ENCODE measurements at regions not wholly inside any gene's neighbourhood (a gene's known extent, or its start where the extent isn't known, plus 50 kb on each side); places are given as distances from the start of the nearest gene placed in this dataset.

- intact Hi-C loops (cut with DNase I) = no loop called here
- no peak for ATAC-seq
- DNase-seq = no peak
Observed at GRCh38 chr21:20644552-20644951, 353.7 kb upstream of the NCAM2 start.

DNA sequence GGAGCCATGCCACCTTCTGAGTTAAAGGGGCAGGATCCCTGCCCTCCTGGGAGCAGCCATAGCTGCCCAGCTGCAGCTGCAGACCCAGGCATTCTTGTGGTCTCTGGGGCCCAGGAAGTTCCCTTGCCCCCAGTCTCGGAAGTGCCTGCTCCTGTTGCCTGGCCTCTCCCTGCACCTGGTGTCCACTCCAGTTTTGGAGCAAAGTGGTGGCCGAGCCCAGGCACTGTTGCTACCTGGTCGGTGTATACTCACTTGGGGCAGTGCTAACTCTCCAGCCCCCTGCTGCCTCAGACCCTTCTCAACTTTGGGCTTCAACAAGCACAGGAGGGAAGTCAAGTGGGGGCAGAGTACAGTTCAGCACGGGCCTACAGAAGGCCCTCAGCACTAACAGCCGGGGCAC is 352.9 kb upstream of the NCAM2 start:
- intact Hi-C loops (cut with DNase I) = no loop called here
- no peak for ATAC-seq
- no peak for DNase-seq

DNA sequence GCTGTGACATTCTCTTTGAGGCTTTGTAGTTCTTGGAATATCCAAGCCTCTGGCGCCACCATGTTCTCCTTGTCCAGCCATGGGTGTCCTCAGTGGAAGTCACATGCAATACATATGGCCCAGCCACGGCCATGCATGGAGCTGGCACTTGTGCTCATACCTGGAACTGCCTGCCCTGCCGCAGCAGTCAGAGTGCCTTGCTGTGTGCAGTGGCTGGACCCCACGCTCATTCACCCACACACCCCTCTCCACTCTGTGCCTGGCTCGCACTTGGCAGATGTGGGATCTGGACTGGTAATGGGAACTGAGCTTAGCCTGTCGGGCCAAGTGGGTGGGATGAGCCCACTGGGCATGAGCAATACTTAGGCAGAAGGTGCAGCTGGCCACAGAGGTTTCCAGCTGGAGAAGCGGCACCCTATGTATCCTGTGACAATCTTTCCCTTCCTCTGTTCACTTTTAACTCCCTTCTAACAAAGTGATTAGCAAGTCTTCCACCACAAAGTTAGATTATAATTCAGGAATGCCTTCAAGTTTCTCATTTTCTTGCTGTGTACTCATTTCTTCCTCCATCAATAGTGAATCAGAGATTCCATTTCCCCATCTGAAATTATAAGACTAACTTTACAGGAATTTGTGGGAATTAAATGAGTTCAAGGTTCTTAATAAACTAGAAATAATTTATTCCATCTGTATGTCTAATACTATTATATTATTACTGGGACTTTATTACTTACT is 351.6 kb upstream of the NCAM2 start:
- no peak for DNase-seq
- ATAC-seq = no peak
- intact Hi-C loops (cut with DNase I) = no loop called here

DNA sequence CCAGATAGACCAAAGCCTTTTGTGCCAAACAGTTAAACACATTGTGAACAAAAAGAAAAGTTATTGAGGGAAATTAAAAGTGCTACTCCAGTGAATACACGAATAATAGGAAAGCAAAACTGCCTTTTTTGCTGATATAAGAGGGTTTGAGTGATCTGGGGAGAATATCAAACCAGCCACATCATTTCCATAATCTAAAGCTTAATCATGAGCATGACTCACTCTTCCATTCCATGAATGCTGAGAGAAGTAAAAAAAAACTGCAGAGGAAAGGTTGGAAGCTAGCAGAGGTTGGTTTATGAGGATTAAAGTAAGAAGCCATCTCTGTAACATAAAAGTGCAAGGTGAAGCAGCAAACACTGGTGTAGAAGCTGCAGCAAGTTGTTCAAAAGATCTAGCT is 350.6 kb upstream of the NCAM2 start:
- intact Hi-C loops (cut with DNase I) = no loop called here
- ATAC-seq = no peak
- DNase-seq = no peak

- ATAC-seq (no peak), DNase-seq (no peak)
- intact Hi-C loops (cut with DNase I) = no loop called here
Observed at GRCh38 chr21:20649231-20649630, 349.0 kb upstream of the NCAM2 start.

GRCh38 chr21:20652846-20653245 is 345.4 kb upstream of the NCAM2 start:
- no peak for ATAC-seq
- intact Hi-C loops (cut with DNase I) = no loop called here

DNA sequence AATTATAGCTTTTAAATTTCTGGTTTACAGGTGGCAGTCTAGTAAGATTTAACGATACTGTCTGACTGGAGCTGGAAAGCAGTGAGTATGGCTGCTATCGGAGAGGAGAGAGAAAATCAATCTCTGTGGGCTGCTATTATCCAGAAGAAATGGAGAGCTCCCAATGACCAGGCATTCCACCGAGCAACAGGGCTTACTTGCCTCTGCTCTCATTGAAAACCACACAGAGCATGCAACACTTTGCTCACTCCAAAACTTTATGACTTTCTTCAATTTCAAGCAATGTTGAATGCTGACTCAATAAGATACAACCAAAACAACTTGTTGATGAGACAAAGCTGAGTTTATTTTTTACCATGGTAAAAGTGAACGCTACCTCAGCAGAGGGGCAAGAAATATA is 337.0 kb upstream of the NCAM2 start:
- no peak for DNase-seq
- intact Hi-C loops (cut with DNase I) = loop anchor here in 1 of 2 donors (10.0 kb wide), 1 partner anchor 406 kb away; no protein-coding TSS in a partner anchor
- no peak for ATAC-seq

More at GRCh38 chr21:20652846-20653245, 345.4 kb upstream of the NCAM2 start:
- no peak for DNase-seq

DNA sequence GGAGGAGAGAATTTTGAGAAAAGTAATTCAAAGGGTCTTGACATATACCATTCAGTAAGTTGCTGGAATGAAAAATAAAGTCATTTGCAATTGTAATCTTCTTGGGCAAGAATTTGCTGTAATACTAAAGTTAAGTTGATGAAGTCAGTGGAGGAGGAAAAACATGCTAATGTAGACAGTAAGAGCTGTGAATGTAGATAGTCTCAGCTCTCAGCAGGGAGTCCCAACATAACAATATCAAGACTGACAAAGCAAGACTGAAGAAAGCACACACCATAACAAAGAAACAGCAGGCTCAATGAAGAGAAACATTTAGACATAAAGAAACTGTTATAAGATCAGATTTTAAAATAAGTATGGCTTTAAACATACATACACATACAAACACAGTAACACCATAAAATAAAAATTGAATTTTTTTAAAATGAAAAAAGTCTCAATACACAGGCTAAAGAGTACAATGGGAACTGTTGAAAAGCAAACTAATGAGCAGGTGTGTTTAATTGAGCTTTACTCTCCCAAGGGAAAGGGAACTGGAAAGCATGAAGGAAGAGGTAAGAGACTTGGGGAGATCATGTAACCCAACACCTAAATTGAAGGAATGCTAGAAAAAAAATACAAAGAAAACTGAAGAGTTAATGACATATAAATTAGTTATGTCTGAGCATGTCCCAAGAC is 336.3 kb upstream of the NCAM2 start:
- no peak for DNase-seq
- ATAC-seq = no peak

DNA sequence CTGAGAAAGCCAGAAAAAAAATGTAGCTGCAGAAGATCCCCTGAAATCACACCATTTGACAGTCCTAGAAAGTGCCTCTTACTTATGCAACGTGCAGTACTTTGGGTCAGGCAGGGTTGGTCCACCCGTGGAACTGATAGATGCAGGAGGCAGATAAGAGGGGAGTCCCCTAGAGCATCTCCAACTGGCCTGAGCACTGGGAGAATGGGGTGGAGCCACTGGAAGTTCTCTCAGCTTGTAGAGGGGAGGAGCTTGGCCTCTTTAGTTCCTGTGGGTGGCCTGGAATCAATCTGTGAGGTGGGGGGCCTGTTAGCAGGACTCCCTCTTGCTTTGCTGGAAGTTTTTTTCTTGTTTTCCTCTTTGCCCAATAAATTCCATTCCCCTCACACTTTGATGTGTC is 335.7 kb upstream of the NCAM2 start:
- intact Hi-C loops (cut with DNase I) = loop anchor here in 1 of 2 donors (10.0 kb wide), 1 partner anchor 408 kb away; no protein-coding TSS in a partner anchor
- ATAC-seq (no peak), DNase-seq (no peak)

More for the DNA sequence above, 336.3 kb upstream of the NCAM2 start:
- intact Hi-C loops (cut with DNase I) = loop anchor here in 1 of 2 donors (10.0 kb wide), 1 partner anchor 407 kb away; no protein-coding TSS in a partner anchor

DNA sequence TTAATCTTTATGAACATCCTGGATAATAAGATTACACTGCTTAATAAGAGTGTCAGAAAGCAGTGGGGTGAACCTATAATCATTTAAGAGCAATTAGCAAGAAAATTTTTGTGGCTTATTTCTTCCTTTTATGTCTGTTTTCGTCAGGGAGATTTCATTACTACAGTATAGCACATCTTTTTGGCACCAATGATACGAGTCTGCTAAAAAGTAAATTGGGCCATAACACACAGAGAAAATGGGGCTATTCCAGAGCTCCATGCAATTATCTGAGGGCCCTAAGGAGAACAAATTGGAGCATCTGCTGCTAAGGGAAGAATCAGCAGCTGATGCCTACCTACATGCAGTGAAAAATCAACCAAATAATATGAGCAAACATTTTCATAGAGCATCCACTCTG is 330.3 kb upstream of the NCAM2 start:
- intact Hi-C loops (cut with DNase I) = loop anchor here in 1 of 2 donors (10.0 kb wide), 1 partner anchor 413 kb away; no protein-coding TSS in a partner anchor
- no peak for ATAC-seq
- no peak for DNase-seq

- DNase-seq (no peak), ATAC-seq (no peak)
- intact Hi-C loops (cut with DNase I) = no loop called here
Observed at GRCh38 chr21:20685475-20685874, 312.7 kb upstream of the NCAM2 start.

DNA sequence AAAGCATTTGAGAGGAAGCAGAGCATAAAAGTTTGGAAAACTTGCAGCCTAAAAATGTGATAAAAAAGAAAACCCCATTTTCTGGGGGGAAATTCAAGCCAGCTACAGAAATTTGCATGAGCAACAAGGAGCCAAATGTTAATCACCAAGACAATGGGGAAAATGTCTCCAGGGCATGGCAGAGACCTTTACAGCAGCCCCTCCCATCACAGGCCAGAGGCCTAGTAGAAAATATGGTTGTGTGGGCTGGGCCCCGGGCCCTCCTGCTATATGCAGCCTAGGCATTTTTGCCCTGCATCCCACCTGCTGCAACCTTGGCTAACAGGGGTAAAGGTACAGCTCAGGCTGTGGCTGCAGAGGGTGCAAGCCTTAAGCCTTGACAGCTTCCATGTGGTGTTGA is 299.6 kb upstream of the NCAM2 start:
- intact Hi-C loops (cut with DNase I) = no loop called here
- ATAC-seq (no peak), DNase-seq (no peak)

DNA sequence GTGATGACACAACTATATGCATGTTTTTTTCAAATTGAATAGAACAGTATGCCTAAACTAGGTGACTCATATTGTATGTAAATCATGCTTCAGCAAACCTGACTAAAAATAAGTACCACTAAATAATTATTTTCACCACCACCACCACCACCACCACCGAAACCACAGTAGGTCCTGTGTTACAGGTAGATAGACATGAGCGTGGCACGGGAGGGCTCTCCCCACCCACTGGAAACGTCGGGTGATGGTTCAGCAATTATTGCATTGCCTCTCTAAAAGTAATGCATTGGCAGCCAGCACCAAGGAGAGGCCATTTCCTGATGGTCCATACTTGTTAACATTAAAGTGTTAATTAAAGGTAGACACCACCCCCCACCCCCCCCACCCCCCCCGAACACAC is 297.0 kb upstream of the NCAM2 start:
- ATAC-seq (no peak), DNase-seq (no peak)
- intact Hi-C loops (cut with DNase I) = loop anchor here in 1 of 2 donors (10.0 kb wide), 1 partner anchor 64 kb away; no protein-coding TSS in a partner anchor

DNA sequence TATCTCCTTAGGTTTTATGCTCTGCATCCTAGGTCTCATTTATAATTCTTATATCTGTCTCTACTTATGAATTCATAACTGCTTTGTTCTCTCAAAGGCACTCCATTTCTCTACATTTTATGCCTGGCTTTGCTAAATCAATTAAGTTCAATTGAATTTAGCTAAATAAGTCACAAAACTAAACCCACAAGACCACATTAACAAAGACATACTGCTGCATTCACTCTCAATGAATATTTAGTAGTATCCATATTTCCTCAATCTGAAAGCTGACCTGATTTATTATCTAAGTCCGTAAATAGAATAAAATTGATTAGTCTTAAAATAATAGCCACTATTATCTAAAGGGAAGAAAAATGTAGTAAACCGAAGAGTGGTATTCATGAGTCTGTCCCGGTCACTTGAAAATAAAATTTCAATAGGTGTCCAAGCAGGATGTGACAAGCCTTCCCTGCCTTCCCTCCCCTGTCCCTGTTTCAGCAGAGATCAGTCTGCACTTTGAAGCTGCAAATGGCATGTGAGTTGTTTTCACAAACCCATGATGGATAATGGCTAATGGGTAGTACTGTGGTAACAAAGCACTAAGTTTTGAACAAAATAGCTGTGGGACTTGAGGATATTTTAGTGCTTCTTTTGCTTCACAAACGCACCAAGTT is 295.0 kb upstream of the NCAM2 start:
- no peak for DNase-seq
- no peak for ATAC-seq
- intact Hi-C loops (cut with DNase I) = loop anchor here in 1 of 2 donors (10.0 kb wide), 1 partner anchor 62 kb away; no protein-coding TSS in a partner anchor

- DNase-seq (no peak), ATAC-seq (no peak)
- intact Hi-C loops (cut with DNase I) = no loop called here
Observed at GRCh38 chr21:20720623-20721022, 277.6 kb upstream of the NCAM2 start.

GRCh38 chr21:20721151-20721550 is 277.1 kb upstream of the NCAM2 start:
- intact Hi-C loops (cut with DNase I) = no loop called here
- ATAC-seq = no peak

GRCh38 chr21:20728691-20729090 is 269.5 kb upstream of the NCAM2 start:
- ATAC-seq (no peak), DNase-seq (peak; percentile 22)
- intact Hi-C loops (cut with DNase I) = no loop called here

More at GRCh38 chr21:20721151-20721550, 277.1 kb upstream of the NCAM2 start:
- DNase-seq = no peak

DNA sequence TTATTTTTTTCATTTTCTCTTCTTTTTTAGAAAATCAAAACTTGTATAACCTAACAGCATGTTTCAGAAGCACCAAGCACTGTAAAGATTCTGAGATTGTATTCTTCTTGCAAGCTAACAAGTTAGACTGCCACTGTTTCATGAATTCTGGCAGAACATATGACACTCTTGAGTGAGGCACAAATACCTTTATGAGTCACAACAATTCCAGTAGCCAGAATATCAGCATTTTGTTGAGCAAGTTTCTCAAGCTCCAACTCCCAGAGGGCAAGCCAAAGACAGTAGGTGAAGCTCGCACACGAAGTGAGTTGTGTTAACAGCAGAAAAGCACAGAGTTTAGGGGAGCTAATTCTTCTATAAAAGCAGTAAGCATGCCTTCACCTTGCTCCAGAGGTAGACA is 268.8 kb upstream of the NCAM2 start:
- DNase-seq = no peak
- ATAC-seq = no peak
- intact Hi-C loops (cut with DNase I) = no loop called here

GRCh38 chr21:20730441-20730840 is 267.8 kb upstream of the NCAM2 start:
- intact Hi-C loops (cut with DNase I) = no loop called here
- no peak for ATAC-seq
- DNase-seq = no peak

DNA sequence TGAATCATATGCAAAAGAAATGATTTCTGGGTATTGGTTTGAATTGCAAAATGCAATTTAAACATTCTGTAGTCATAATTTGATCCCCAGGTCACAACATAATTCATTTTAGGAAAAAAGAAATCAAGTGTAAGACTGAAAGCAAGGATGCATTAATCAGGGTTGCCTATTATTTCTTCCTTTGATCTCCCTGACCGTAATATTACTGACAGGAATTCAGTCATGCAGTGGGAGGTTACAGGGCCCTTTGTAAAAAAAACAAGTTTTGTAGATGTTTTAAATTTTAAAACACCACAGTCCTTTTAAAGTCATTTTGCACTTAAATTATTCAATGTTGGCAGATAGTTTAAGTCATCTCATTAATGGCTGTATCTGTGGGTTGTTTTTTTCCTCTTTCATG is 263.0 kb upstream of the NCAM2 start:
- DNase-seq = no peak
- intact Hi-C loops (cut with DNase I) = no loop called here
- ATAC-seq = no peak
